Fibroblast of pulmonary artery (primary cell): ENCODE measurements at regions not wholly inside any gene's neighbourhood (a gene's known extent, or its start where the extent isn't known, plus 50 kb on each side); places are given as distances from the start of the nearest gene placed in this dataset.

Experiments
- DNase-seq: peaks from one replicate; pipeline ENCODE4 v3.0.0-alpha.2; 2010; ENCODE audit warnings: low read depth
- H3K4me3 ChIP-seq: replicated peaks from 2 replicates; pipeline ENCODE4 v1.5.1; 2011; ENCODE audit warnings: low read depth, mild to moderate bottlenecking, control low read depth, low read length, moderate library complexity
- CTCF ChIP-seq: IDR thresholded peaks from 2 replicates; pipeline ENCODE4 v1.5.1; 2011; ENCODE audit warnings: mild to moderate bottlenecking, control low read depth, low read length, inconsistent platforms; ENCODE audit errors: missing control alignments

- no peak overlapping the region for H3K4me3 ChIP-seq
- TF ChIP-seq CTCF = no peak
- DNase-seq = peak; percentile 45
These were observed 940.4 kb upstream of the SLC10A2 start for GRCh38 chr13:104006625-104007075.

GRCh38 chr13:104004572-104004971 lies 938.4 kb upstream of the SLC10A2 start:
- TF ChIP-seq CTCF = no peak
- no peak overlapping the region for H3K4me3 ChIP-seq
- no peak for DNase-seq

- TF ChIP-seq CTCF = no peak
- DNase-seq = no peak
- H3K4me3 ChIP-seq = no peak overlapping the region
These were observed 936.0 kb upstream of the SLC10A2 start for GRCh38 chr13:104002216-104002615.

- no peak for DNase-seq
- no peak overlapping the region for H3K4me3 ChIP-seq
- no peak for TF ChIP-seq CTCF
These were observed 935.5 kb upstream of the SLC10A2 start for GRCh38 chr13:104001766-104002165.

GRCh38 chr13:103996733-103997132 lies 930.5 kb upstream of the SLC10A2 start:
- no peak for DNase-seq
- no peak for TF ChIP-seq CTCF

GRCh38 chr13:103983948-103984347 lies 917.7 kb upstream of the SLC10A2 start:
- no peak for DNase-seq
- H3K4me3 ChIP-seq = no peak overlapping the region
- TF ChIP-seq CTCF = no peak

More at GRCh38 chr13:103996733-103997132, 930.5 kb upstream of the SLC10A2 start:
- H3K4me3 ChIP-seq = no peak overlapping the region

GRCh38 chr13:103976371-103976770 lies 910.2 kb upstream of the SLC10A2 start:
- no peak for TF ChIP-seq CTCF
- no peak overlapping the region for H3K4me3 ChIP-seq
- no peak for DNase-seq
